SK-N-SH treated with all-trans-retinoic acid at 6 μM for 48 hours (cell line): ENCODE measurements at regions not wholly inside any gene's neighbourhood (a gene's known extent, or its start where the extent isn't known, plus 50 kb on each side); places are given as distances from the start of the nearest gene placed in this dataset.

Experiments
- BACH2 ChIP-seq: fragments of 250-450 bp; sonication (Bioruptor Pico); IDR thresholded peaks from 2 replicates; pipeline ENCODE4 v1.9.0; 2021; ENCODE audit warnings: mild to moderate bottlenecking, borderline replicate concordance
- CSDC2 ChIP-seq: fragments of 250-450 bp; sonication (Bioruptor Pico); IDR thresholded peaks from 2 replicates; pipeline ENCODE4 v1.5.0; 2020; ENCODE audit warnings: mild to moderate bottlenecking, moderate library complexity
- TOX ChIP-seq: fragments of 250-450 bp; sonication (Bioruptor Pico); IDR thresholded peaks from 2 replicates; pipeline ENCODE4 v1.8.0; 2021; ENCODE audit warnings: mild to moderate bottlenecking, moderate library complexity, borderline replicate concordance
- ZC3H10 ChIP-seq: fragments of 250-450 bp; sonication (Bioruptor Pico); IDR thresholded peaks from 2 replicates; pipeline ENCODE4 v1.5.1; 2021; ENCODE audit warnings: mild to moderate bottlenecking, moderate library complexity
- TF ChIP-seq, protein P1 (sequence below): fragments of 250-450 bp; sonication (Bioruptor Pico); IDR thresholded peaks from 2 replicates; pipeline ENCODE4 v1.8.0; 2020; ENCODE audit warnings: mild to moderate bottlenecking, moderate library complexity, borderline replicate concordance

DNA sequence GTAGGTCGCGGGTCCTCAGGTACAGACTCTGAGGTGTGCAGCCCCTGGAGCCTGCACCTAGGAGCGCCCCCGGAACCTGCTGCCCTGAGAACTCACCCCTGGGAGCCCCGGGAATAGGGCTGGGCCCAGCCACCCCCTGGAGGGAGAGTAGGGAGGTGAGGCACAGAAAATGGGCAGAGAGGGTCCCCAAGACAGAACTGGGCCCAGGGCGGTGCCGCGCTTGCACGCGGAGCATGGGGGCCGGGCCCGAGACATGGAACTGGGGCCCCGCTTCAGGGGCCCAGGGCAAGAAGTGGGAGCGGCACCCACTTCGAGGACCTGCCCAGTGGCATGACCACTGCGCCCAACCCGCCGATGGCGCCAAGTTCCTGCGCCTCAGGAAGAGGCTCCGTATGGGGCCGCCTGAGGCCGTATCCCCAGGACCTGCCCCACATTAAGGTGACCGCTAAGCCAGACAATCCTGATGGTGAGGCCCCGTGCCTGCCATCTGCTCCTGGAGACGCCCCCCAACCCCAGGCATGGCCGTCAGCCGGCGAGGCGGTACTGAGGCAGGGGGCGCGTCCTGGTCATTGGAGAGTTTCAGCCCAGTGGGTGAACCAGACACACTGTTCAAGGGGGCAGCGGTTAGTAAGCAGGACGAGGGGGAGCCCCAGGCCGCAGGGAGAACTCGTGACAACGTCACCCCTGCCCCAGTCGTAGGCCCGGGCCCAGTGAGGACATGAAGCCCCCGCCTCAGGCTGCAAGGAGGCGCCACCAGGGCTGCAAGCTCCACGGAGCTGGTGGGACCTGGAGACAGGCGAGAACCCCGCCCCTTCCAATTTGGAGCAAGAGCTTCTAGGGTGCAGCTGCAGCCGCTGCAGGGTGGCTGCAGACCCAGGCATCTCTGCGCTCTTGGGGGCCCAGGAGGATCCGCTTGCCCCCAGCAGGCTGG, 89.5 kb upstream of the PUM3 start:
- TF ChIP-seq TOX (no peak), CSDC2 (CRISPR knock-in tag) (no peak), BACH2 (CRISPR knock-in tag) (no peak), ZC3H10 (CRISPR knock-in tag) (no peak)
- TF ChIP-seq, protein P1, sequence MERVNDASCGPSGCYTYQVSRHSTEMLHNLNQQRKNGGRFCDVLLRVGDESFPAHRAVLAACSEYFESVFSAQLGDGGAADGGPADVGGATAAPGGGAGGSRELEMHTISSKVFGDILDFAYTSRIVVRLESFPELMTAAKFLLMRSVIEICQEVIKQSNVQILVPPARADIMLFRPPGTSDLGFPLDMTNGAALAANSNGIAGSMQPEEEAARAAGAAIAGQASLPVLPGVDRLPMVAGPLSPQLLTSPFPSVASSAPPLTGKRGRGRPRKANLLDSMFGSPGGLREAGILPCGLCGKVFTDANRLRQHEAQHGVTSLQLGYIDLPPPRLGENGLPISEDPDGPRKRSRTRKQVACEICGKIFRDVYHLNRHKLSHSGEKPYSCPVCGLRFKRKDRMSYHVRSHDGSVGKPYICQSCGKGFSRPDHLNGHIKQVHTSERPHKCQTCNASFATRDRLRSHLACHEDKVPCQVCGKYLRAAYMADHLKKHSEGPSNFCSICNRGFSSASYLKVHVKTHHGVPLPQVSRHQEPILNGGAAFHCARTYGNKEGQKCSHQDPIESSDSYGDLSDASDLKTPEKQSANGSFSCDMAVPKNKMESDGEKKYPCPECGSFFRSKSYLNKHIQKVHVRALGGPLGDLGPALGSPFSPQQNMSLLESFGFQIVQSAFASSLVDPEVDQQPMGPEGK (CRISPR knock-in tag), result no peak
